Hematopoietic multipotent progenitor cell treated with erythropoietin and hydrocortisone succinate and interleukin-3 and kit ligand, for 15 days (in vitro differentiated cells): ENCODE measurements at regions not wholly inside any gene's neighbourhood (a gene's known extent, or its start where the extent isn't known, plus 50 kb on each side); places are given as distances from the start of the nearest gene placed in this dataset.

ENCODE experiments used
- DNase-seq: peaks from one replicate; pipeline ENCODE4 v3.0.0-alpha.2; 2015; ENCODE audit warnings: low spot score

GRCh38 chr5:93791518-93791972, 50.1 kb upstream of the POU5F2 start:
- DNase-seq = no peak
